ENCODE measurements at regions not wholly inside any gene's neighbourhood (a gene's known extent, or its start where the extent isn't known, plus 50 kb on each side); places are given as distances from the start of the nearest gene placed in this dataset.

DNA sequence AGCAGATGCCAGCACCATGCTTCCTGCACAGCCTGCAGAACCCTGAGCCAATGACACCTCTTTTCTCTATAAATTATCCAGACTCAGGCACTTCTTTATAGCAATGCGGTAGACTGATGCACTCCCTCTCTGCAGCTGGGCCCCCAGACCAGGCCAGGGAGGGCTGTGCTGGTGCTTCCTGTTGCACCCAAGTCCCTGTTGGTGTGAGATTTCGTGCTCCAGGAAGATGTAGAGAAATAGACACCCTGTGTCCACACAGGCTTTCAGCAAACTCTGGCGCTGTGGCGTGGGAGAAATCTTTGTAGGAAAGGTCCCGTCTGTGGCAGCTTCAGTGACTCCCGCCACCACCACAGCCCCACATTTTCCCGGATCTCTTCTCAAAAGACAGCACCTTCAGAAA lies 572.2 kb downstream of the GALR1 start:
- TF ChIP-seq, protein P1, sequence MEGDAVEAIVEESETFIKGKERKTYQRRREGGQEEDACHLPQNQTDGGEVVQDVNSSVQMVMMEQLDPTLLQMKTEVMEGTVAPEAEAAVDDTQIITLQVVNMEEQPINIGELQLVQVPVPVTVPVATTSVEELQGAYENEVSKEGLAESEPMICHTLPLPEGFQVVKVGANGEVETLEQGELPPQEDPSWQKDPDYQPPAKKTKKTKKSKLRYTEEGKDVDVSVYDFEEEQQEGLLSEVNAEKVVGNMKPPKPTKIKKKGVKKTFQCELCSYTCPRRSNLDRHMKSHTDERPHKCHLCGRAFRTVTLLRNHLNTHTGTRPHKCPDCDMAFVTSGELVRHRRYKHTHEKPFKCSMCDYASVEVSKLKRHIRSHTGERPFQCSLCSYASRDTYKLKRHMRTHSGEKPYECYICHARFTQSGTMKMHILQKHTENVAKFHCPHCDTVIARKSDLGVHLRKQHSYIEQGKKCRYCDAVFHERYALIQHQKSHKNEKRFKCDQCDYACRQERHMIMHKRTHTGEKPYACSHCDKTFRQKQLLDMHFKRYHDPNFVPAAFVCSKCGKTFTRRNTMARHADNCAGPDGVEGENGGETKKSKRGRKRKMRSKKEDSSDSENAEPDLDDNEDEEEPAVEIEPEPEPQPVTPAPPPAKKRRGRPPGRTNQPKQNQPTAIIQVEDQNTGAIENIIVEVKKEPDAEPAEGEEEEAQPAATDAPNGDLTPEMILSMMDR (IDR thresholded peaks at IDR 0.05; ENCODE audit: low read depth, low read length, poor library complexity, severe bottlenecking): no peak
- TF ChIP-seq EZH2phosphoT487 (IDR thresholded peaks at IDR 0.05; ENCODE audit: borderline replicate concordance, low read length): no peak
